ENCODE measurements at regions not wholly inside any gene's neighbourhood (a gene's known extent, or its start where the extent isn't known, plus 50 kb on each side); places are given as distances from the start of the nearest gene placed in this dataset.

DNA sequence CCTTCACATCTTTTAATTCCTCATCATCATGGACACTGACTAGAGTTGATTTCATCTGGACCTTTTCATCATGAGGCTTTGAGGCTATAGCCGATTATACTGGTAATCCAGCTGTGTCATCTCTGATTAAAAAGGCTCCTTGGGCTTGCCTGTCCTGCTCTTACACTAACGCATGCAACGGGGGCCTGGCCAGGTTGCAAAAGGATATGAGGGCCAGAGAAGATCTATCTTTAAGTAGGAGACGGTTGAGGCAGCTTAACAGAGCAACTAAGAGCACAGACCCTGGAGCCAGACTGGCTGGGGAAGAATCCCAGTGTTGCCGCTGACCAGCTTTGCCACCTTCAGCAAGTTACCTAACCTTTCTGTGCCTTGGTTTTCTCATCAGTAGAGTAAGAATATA is 211.5 kb downstream of the PTEN start:
- no peaks in the 10 kb centered on the region for H3K9me3 ChIP-seq (ENCODE audit: low read depth)
- no peak overlapping the region for H3K27ac ChIP-seq
- no peaks in the 10 kb centered on the region for H3K36me3 ChIP-seq
- no peaks in the 10 kb centered on the region for H3K27me3 ChIP-seq
- H3K4me3 ChIP-seq = no peak overlapping the region
- DNase-seq (ENCODE audit: low read depth in 1 of 2, low spot score in 1 of 2) = no peak
- peaks cover 1% of the 10 kb centered on the region for H3K4me1 ChIP-seq (ENCODE audit: low read depth)
- TF ChIP-seq, protein P1, sequence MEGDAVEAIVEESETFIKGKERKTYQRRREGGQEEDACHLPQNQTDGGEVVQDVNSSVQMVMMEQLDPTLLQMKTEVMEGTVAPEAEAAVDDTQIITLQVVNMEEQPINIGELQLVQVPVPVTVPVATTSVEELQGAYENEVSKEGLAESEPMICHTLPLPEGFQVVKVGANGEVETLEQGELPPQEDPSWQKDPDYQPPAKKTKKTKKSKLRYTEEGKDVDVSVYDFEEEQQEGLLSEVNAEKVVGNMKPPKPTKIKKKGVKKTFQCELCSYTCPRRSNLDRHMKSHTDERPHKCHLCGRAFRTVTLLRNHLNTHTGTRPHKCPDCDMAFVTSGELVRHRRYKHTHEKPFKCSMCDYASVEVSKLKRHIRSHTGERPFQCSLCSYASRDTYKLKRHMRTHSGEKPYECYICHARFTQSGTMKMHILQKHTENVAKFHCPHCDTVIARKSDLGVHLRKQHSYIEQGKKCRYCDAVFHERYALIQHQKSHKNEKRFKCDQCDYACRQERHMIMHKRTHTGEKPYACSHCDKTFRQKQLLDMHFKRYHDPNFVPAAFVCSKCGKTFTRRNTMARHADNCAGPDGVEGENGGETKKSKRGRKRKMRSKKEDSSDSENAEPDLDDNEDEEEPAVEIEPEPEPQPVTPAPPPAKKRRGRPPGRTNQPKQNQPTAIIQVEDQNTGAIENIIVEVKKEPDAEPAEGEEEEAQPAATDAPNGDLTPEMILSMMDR (IDR thresholded peaks at IDR 0.05; ENCODE audit: low read depth, low read length) = no peak

DNA sequence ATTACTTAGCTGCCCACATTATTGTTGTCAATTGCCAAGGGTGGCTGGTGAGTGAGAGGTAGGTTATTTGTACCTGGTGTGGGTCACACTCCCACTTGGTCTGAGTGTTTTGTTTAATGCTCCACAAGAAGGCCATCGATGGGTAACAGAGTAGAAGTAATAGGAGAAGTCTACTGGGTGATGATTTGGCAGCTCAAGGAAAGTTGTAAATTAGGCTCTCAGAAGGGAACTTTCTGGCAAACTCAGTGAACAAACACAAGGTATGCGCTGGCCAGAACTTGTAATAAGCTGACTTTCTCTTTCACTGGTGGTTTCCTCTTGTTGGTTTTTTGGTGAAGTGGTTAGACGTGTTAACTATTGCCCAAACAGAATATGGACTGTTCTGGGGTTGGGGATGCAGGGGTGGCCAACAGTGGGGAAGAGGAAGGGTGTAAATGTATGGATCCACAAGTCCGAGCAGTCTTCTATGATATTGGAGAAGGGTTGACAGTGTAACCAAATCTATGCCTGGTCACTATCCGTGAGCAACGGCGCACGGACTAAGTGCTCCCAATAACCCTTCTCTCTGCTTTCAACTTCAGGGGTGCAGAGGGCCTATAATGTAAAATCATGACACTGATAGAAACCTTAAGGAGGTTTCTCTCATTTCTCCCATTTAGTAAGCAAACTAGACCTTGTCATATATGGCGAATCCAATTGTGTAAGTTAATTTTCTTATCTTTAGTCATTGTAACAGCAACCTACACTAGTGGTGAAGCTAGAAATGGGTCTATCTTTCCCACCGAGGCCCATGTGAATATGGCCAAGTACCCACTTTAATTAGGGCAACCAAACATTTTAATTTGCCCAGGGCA is 212.8 kb downstream of the PTEN start:
- H3K9me3 ChIP-seq (ENCODE audit: low read depth) = no peaks in the 10 kb centered on the region
- TF ChIP-seq, protein P1 (IDR thresholded peaks at IDR 0.05; ENCODE audit: low read depth, low read length) = no peak
- DNase-seq (ENCODE audit: low read depth in 1 of 2, low spot score in 1 of 2) = no peak
- no peak overlapping the region for H3K4me3 ChIP-seq
- H3K27me3 ChIP-seq = no peaks in the 10 kb centered on the region
- H3K36me3 ChIP-seq = no peaks in the 10 kb centered on the region
- peaks cover 9% of the 10 kb centered on the region for H3K4me1 ChIP-seq (ENCODE audit: low read depth)
- no peak overlapping the region for H3K27ac ChIP-seq

DNA sequence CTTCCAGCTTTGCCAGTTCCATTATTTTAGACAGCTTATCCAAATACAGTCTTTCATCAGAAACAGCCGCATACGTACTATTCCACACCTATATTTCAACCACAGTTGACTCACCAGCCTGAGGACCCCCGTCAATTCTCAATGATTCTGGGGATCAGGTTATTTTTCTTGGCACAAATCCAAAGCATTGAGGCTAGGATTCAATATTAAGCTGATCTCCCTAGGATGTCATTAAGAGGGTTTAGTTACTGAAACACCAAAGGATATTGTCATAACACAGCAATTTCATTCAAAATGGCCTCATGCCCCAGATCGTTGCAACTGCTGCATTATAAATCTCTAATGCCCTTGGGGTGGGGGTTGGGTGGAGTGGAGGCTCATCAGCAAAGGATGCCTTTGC is 214.6 kb downstream of the PTEN start:
- no peak overlapping the region for H3K27ac ChIP-seq
- H3K36me3 ChIP-seq = no peaks in the 10 kb centered on the region
- no peaks in the 10 kb centered on the region for H3K27me3 ChIP-seq
- TF ChIP-seq, protein P1 (IDR thresholded peaks at IDR 0.05; ENCODE audit: low read depth, low read length) = no peak
- H3K4me1 ChIP-seq (ENCODE audit: low read depth) = peaks cover 9% of the 10 kb centered on the region
- H3K9me3 ChIP-seq (ENCODE audit: low read depth) = no peaks in the 10 kb centered on the region
- H3K4me3 ChIP-seq = no peak overlapping the region
- DNase-seq (ENCODE audit: low read depth in 1 of 2, low spot score in 1 of 2) = no peak

DNA sequence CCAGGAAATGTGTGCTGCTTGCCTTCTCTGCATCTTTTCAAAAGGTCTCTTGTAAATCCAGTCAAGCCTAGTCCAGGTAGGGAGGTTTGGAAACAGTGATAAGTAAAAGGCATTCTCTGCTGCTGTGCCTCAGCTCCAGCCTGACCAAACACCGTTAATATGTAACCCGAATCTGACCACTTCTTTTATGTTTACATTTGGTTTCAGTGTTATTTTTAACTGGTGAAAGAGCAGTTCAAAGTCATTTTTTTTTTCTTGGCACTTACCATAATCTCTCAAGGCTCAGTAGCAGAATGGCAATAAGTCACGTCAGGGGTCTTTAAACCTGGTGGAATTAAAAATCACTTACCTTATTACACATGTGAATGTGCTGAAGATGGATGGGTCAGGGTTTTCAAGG is 216.8 kb downstream of the PTEN start:
- TF ChIP-seq, protein P1 (IDR thresholded peaks at IDR 0.05; ENCODE audit: low read depth, low read length) = no peak
- no peaks in the 10 kb centered on the region for H3K36me3 ChIP-seq
- no peaks in the 10 kb centered on the region for H3K9me3 ChIP-seq (ENCODE audit: low read depth)
- peaks cover 9% of the 10 kb centered on the region for H3K4me1 ChIP-seq (ENCODE audit: low read depth)
- H3K4me3 ChIP-seq = no peak overlapping the region
- H3K27me3 ChIP-seq = no peaks in the 10 kb centered on the region
- no peak overlapping the region for H3K27ac ChIP-seq
- DNase-seq (ENCODE audit: low read depth in 1 of 2, low spot score in 1 of 2) = peak in 1 of 2 donors; percentile 9

DNA sequence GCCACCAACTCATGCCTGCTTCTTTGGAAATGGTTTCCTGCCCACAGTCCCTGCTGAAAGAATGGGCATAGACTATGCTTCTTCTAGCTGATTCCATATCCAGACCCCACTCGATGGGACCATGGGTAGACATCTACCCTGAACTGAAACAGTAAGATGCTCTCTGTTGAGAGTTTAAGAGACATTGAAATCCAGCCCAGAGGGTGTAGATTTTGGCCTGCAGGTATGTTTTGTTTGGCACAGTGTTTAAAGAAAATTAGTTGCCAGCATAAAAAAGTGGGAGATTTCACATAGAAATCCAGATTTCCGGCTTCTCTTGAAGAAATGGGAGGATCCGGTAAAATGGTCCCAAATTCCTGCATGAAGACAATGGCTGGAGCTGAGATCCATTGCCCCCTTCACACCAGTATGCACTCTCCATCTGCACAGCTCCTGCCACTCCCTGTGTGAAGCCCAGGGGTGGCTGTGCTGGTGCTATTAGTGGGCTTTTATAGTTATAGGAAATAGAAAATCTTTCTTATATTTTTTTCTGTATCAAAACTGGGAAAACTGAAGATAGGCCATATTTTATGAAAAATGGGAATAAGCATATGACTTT is 218.1 kb downstream of the PTEN start:
- no peaks in the 10 kb centered on the region for H3K9me3 ChIP-seq (ENCODE audit: low read depth)
- no peak overlapping the region for H3K27ac ChIP-seq
- H3K4me1 ChIP-seq (ENCODE audit: low read depth) = peaks cover 9% of the 10 kb centered on the region
- no peak for DNase-seq (ENCODE audit: low read depth in 1 of 2, low spot score in 1 of 2)
- TF ChIP-seq, protein P1 (IDR thresholded peaks at IDR 0.05; ENCODE audit: low read depth, low read length) = no peak
- no peaks in the 10 kb centered on the region for H3K27me3 ChIP-seq
- H3K36me3 ChIP-seq = no peaks in the 10 kb centered on the region
- no peak overlapping the region for H3K4me3 ChIP-seq
